Hepatocyte (in vitro differentiated cells): ENCODE measurements at regions not wholly inside any gene's neighbourhood (a gene's known extent, or its start where the extent isn't known, plus 50 kb on each side); places are given as distances from the start of the nearest gene placed in this dataset.

Experiments
- DNase-seq: peaks from one replicate; pipeline ENCODE4 v3.0.0-alpha.2; 2016; ENCODE audit warnings: low spot score
- H2AFZ ChIP-seq: fragments of 200-600 bp; sonication (generic); 2 replicates; pipeline ENCODE4 v1.6.0; 2016; ENCODE audit warnings: antibody characterized with exemption, mild to moderate bottlenecking
- H3K27ac ChIP-seq: fragments of 200-600 bp; sonication (generic); 2 replicates; pipeline ENCODE4 v1.5.1; 2016; ENCODE audit warnings: mild to moderate bottlenecking
- H3K27me3 ChIP-seq: fragments of 200-600 bp; sonication (generic); 2 replicates; pipeline ENCODE4 v1.6.1; 2016
- H3K36me3 ChIP-seq: fragments of 200-600 bp; sonication (generic); replicated peaks from 2 replicates; pipeline ENCODE4 v1.5.1; 2016; ENCODE audit warnings: low read depth; ENCODE audit not compliant: insufficient read depth
- H3K4me1 ChIP-seq: fragments of 200-600 bp; sonication (generic); 2 replicates; pipeline ENCODE4 v1.5.1; 2016; ENCODE audit warnings: mild to moderate bottlenecking, moderate library complexity; ENCODE audit not compliant: insufficient read depth
- H3K4me2 ChIP-seq: fragments of 200-600 bp; sonication (generic); 2 replicates; pipeline ENCODE4 v1.6.0; 2016
- H3K4me3 ChIP-seq: fragments of 200-600 bp; sonication (generic); 2 replicates; pipeline ENCODE4 v1.5.1; 2016; ENCODE audit warnings: mild to moderate bottlenecking
- H3K79me2 ChIP-seq: fragments of 200-600 bp; sonication (generic); 2 replicates; pipeline ENCODE4 v1.6.0; 2017; ENCODE audit warnings: mild to moderate bottlenecking
- H3K9me2 ChIP-seq: fragments of 200-600 bp; sonication (generic); replicated peaks from 2 replicates; pipeline ENCODE4 v1.6.0; 2017; ENCODE audit warnings: mild to moderate bottlenecking; ENCODE audit not compliant: insufficient read depth
- H3K9me3 ChIP-seq: fragments of 200-600 bp; sonication (generic); 2 replicates; pipeline ENCODE4 v1.5.1; 2016; ENCODE audit warnings: low read depth, mild to moderate bottlenecking
- H4K20me1 ChIP-seq: fragments of 200-600 bp; sonication (generic); 2 replicates; pipeline ENCODE4 v1.6.0; 2016; ENCODE audit warnings: mild to moderate bottlenecking; ENCODE audit not compliant: insufficient read depth, poor library complexity, severe bottlenecking
- CTCF ChIP-seq: fragments of 200-600 bp; sonication (generic); IDR thresholded peaks from 2 replicates; pipeline ENCODE4 v1.5.1; 2016; ENCODE audit warnings: antibody characterized with exemption, mild to moderate bottlenecking; ENCODE audit not compliant: poor library complexity
- EZH2 ChIP-seq: fragments of 200-600 bp; sonication (generic); IDR thresholded peaks from 2 replicates; pipeline ENCODE4 v1.6.1; 2016; ENCODE audit warnings: antibody characterized with exemption, mild to moderate bottlenecking, borderline replicate concordance
- EZH2phosphoT487 ChIP-seq: fragments of 200-600 bp; sonication (generic); IDR thresholded peaks from one replicate; pipeline ENCODE4 v1.6.1; 2018; ENCODE audit warnings: antibody characterized with exemption, mild to moderate bottlenecking, low read depth, moderate library complexity; ENCODE audit not compliant: unreplicated experiment, severe bottlenecking
- WGBS: methylation state at CpG from one replicate; pipeline ENCODE4 v1.1.6; 2016; ENCODE audit warnings: low lambda C conversion rate; ENCODE audit errors: missing lambda C conversion rate; 5-methylcytosine and 5-hydroxymethylcytosine counted together

DNA sequence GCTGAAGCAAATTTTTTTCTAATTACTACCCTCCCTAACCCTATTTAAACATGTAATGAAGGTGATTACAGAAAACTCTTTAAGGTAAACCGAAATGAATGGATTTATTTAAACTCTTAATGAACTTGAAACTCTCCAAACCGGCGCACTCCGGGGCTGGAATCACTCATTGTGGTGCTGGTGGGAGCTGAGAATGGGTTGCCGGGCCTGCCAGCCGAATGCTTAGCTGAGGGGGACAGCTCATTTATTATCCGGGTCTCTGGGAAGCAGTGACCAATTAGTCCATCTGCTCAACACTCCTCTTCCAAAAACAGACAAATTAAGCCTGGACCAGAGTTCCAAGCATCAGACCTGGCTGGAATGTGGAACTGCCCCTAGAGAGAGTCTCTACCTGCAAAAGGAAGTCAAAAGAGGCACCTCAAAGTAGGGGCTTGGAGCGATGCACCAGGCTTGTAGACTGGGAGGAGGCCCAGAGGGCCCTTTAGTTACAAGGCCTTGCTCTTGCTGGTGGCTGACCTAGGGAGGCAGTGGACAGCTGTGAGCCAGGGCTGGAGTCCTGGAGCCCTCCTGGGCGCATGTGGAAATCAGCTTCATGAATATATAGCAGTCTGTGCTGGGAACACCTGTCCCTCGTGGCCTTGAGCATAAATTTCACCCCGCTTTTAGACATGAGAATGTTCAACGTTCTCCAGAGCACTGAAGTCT lies 320.7 kb downstream of the AJAP1 start:
- TF ChIP-seq EZH2 (no peak), EZH2phosphoT487 (no peak), CTCF (no peak)
- H3K27ac ChIP-seq, result no peak overlapping the region

GRCh38 chr1:4973341-4973740 lies 318.9 kb downstream of the AJAP1 start:
- Histone ChIP-seq H3K4me3 (no peak overlapping the region), H3K79me2 (no peaks in the 10 kb centered on the region), H3K4me2 (no peak overlapping the region), H4K20me1 (no peaks in the 10 kb centered on the region), H2AFZ (no peak overlapping the region), H3K9me2 (no peaks in the 10 kb centered on the region), H3K27me3 (no peaks in the 10 kb centered on the region), H3K9me3 (no peaks in the 10 kb centered on the region), H3K27ac (no peak overlapping the region), H3K36me3 (no peaks in the 10 kb centered on the region), H3K4me1 (no peaks in the 10 kb centered on the region)
- no peak for DNase-seq
- TF ChIP-seq EZH2, result no peak
- TF ChIP-seq CTCF, result no peak
- TF ChIP-seq EZH2phosphoT487, result no peak
- 88% methylated on average over 10 of the region's 10 CpGs for WGBS

More for the DNA sequence above, 320.7 kb downstream of the AJAP1 start:
- DNase-seq, result no peak
- H4K20me1 ChIP-seq, result no peaks in the 10 kb centered on the region
- 86% methylated on average over 12 of the region's 12 CpGs for WGBS
- H3K4me1 ChIP-seq, result no peaks in the 10 kb centered on the region
- no peaks in the 10 kb centered on the region for H3K9me3 ChIP-seq
- no peak overlapping the region for H3K4me3 ChIP-seq
- H3K4me2 ChIP-seq, result no peak overlapping the region
- H2AFZ ChIP-seq, result no peak overlapping the region
- no peaks in the 10 kb centered on the region for H3K27me3 ChIP-seq
- no peaks in the 10 kb centered on the region for H3K79me2 ChIP-seq
- H3K36me3 ChIP-seq, result no peaks in the 10 kb centered on the region
- no peaks in the 10 kb centered on the region for H3K9me2 ChIP-seq

- Histone ChIP-seq H4K20me1 (no peaks in the 10 kb centered on the region), H3K79me2 (no peaks in the 10 kb centered on the region), H3K4me1 (no peaks in the 10 kb centered on the region), H2AFZ (no peak overlapping the region), H3K27ac (no peak overlapping the region), H3K36me3 (no peaks in the 10 kb centered on the region), H3K4me3 (no peak overlapping the region), H3K27me3 (no peaks in the 10 kb centered on the region), H3K4me2 (no peak overlapping the region), H3K9me3 (no peaks in the 10 kb centered on the region), H3K9me2 (no peaks in the 10 kb centered on the region)
- WGBS, result 89% methylated on average over 12 of the region's 12 CpGs
- no peak for TF ChIP-seq EZH2
- TF ChIP-seq CTCF, result no peak
- no peak for TF ChIP-seq EZH2phosphoT487
- no peak for DNase-seq
These were observed 318.4 kb downstream of the AJAP1 start for GRCh38 chr1:4972761-4973320.
